ENCODE measurements at regions not wholly inside any gene's neighbourhood (a gene's known extent, or its start where the extent isn't known, plus 50 kb on each side); places are given as distances from the start of the nearest gene placed in this dataset.
"Not testable (repeated sequence)": the region's sequence is repeated elsewhere in the genome, so short reads cannot be mapped to it uniquely, and the experiment has no call there.

GRCh38 chr20:22821796-22822195 is 213.3 kb upstream of the SSTR4 start:
- no peak for DNase-seq

- no peak for DNase-seq
These were observed 212.0 kb upstream of the SSTR4 start for GRCh38 chr20:22823119-22823518.

- DNase-seq: no peak
These were observed 211.0 kb upstream of the SSTR4 start for GRCh38 chr20:22824077-22824476.

GRCh38 chr20:22825076-22825475 is 210.0 kb upstream of the SSTR4 start:
- DNase-seq: no peak

- DNase-seq: no peak
These were observed 209.6 kb upstream of the SSTR4 start for GRCh38 chr20:22825546-22825945.

- no peak for DNase-seq
These were observed 208.5 kb upstream of the SSTR4 start for GRCh38 chr20:22826306-22827230.

- no peak for DNase-seq
These were observed 207.2 kb upstream of the SSTR4 start for GRCh38 chr20:22827916-22828315.

GRCh38 chr20:22829356-22829755 is 205.8 kb upstream of the SSTR4 start:
- no peak for DNase-seq

- no peak for DNase-seq
These were observed 205.0 kb upstream of the SSTR4 start for GRCh38 chr20:22830138-22830537.

- not testable (repeated sequence) for DNase-seq
These were observed 204.4 kb upstream of the SSTR4 start for GRCh38 chr20:22830715-22831114.

- no peak for DNase-seq
These were observed 201.3 kb upstream of the SSTR4 start for GRCh38 chr20:22833851-22834250.

GRCh38 chr20:22834651-22835256 is 200.4 kb upstream of the SSTR4 start:
- DNase-seq: no peak

GRCh38 chr20:22836211-22836610 is 198.9 kb upstream of the SSTR4 start:
- no peak for DNase-seq

GRCh38 chr20:22836877-22837276 is 198.2 kb upstream of the SSTR4 start:
- DNase-seq: no peak

GRCh38 chr20:22838001-22838400 is 197.1 kb upstream of the SSTR4 start:
- no peak for DNase-seq

GRCh38 chr20:22841846-22842245 is 193.3 kb upstream of the SSTR4 start:
- DNase-seq: no peak

- no peak for DNase-seq
These were observed 192.3 kb upstream of the SSTR4 start for GRCh38 chr20:22842793-22843192.

- DNase-seq: no peak
These were observed 190.2 kb upstream of the SSTR4 start for GRCh38 chr20:22844959-22845358.

GRCh38 chr20:22846863-22847262 is 188.2 kb upstream of the SSTR4 start:
- DNase-seq: no peak

GRCh38 chr20:22848364-22848763 is 186.7 kb upstream of the SSTR4 start:
- no peak for DNase-seq

GRCh38 chr20:22851679-22852346 is 183.3 kb upstream of the SSTR4 start:
- DNase-seq: not testable (repeated sequence)

- DNase-seq: no peak
These were observed 173.7 kb upstream of the SSTR4 start for GRCh38 chr20:22861231-22861980.

GRCh38 chr20:22861990-22862389 is 173.1 kb upstream of the SSTR4 start:
- DNase-seq: no peak
